ENCODE measurements at regions not wholly inside any gene's neighbourhood (a gene's known extent, or its start where the extent isn't known, plus 50 kb on each side); places are given as distances from the start of the nearest gene placed in this dataset.

- Histone ChIP-seq H3K4me3 (ENCODE audit: low read depth in 2 of 2, low read length in 1 of 2) (no peak overlapping the region), H3K9me3 (no peaks in the 10 kb centered on the region), H3K79me2 (ENCODE audit: insufficient read depth) (no peaks in the 10 kb centered on the region), H2AFZ (ENCODE audit: low read depth) (no peak overlapping the region), H3K36me3 (replicated peaks in 1 of 2; ENCODE audit: control insufficient read depth in 1 of 2, insufficient read depth in 2 of 2, low read length in 1 of 2) (no peaks in the 10 kb centered on the region), H3K4me1 (ENCODE audit: control insufficient read depth in 1 of 2, insufficient read depth in 2 of 2, low read depth in 1 of 2, low read length in 1 of 2) (no peaks in the 10 kb centered on the region), H3K27ac (ENCODE audit: low read depth in 2 of 2, low read length in 1 of 2) (no peak overlapping the region), H3F3A (replicated peaks; ENCODE audit: insufficient read depth) (no peaks in the 10 kb centered on the region), H3K9me2 (no peaks in the 10 kb centered on the region), H3K9ac (no peak overlapping the region), H4K20me1 (ENCODE audit: insufficient read depth) (no peaks in the 10 kb centered on the region), H3K4me2 (no peak overlapping the region), H3K27me3 (ENCODE audit: insufficient read depth) (no peaks in the 10 kb centered on the region)
- POLR2A ChIA-PET: no interaction called here
- no peak for TF ChIP-seq FOXM1 (IDR thresholded peaks at IDR 0.05; ENCODE audit: low read depth)
- TF ChIP-seq FOXJ3 (CRISPR knock-in tag; IDR thresholded peaks at IDR 0.05): no peak
- TF ChIP-seq POLR2AphosphoS5 (IDR thresholded peaks at IDR 0.05; ENCODE audit: low read depth, low read length): no peak
- TF ChIP-seq GATA2 (CRISPR knock-in tag; IDR thresholded peaks at IDR 0.05): no peak
- no peak for TF ChIP-seq NFIC (IDR thresholded peaks at IDR 0.05; ENCODE audit: borderline replicate concordance)
- no peak for TF ChIP-seq TCF12 (IDR thresholded peaks at IDR 0.05)
- TF ChIP-seq USF1 (IDR thresholded peaks at IDR 0.05; ENCODE audit: borderline replicate concordance, low read depth): no peak
- TF ChIP-seq IRF3 (IDR thresholded peaks at IDR 0.05; ENCODE audit: low read depth, low read length): no peak
- no peak for TF ChIP-seq RCOR1 (IDR thresholded peaks at IDR 0.05; ENCODE audit: low read length)
- TF ChIP-seq USF2 (IDR thresholded peaks at IDR 0.05; ENCODE audit: borderline replicate concordance, low read depth, low read length): no peak
- no peak for TF ChIP-seq MEF2A (IDR thresholded peaks at IDR 0.05; ENCODE audit: borderline replicate concordance, low read depth)
- no peak for TF ChIP-seq MXI1 (IDR thresholded peaks at IDR 0.05; ENCODE audit: low read depth, low read length)
- no peak for TF ChIP-seq YY1 (IDR thresholded peaks at IDR 0.05; ENCODE audit: low read depth)
- no peak for TF ChIP-seq TEAD4 (IDR thresholded peaks at IDR 0.05; ENCODE audit: borderline replicate concordance, insufficient read depth)
- no peak for TF ChIP-seq ELF1 (IDR thresholded peaks at IDR 0.05)
- no peak for TF ChIP-seq REST (IDR thresholded peaks at IDR 0.05; ENCODE audit: low read depth, low read length)
- TF ChIP-seq ZBTB33 (IDR thresholded peaks at IDR 0.05; ENCODE audit: borderline replicate concordance, low read depth): no peak
- TF ChIP-seq PBX3 (IDR thresholded peaks at IDR 0.05): no peak
- CTCF ChIA-PET: interaction anchor here (0.6 kb wide), 1 partner anchor 14 kb away, joined by 3 read pairs; no protein-coding TSS in a partner anchor
- 6% methylated on average over 3 of the region's 3 CpGs for WGBS (ENCODE audit: low lambda C conversion rate)
- DNase-seq: no peak
Observed at GRCh38 chr2:34849827-34850226, 1250.7 kb upstream of the FAM98A start.

Measured in SK-N-SH (cell line).